ENCODE measurements at regions not wholly inside any gene's neighbourhood (a gene's known extent, or its start where the extent isn't known, plus 50 kb on each side); places are given as distances from the start of the nearest gene placed in this dataset.
"Not testable (repeated sequence)": the region's sequence is repeated elsewhere in the genome, so short reads cannot be mapped to it uniquely, and the experiment has no call there.

DNA sequence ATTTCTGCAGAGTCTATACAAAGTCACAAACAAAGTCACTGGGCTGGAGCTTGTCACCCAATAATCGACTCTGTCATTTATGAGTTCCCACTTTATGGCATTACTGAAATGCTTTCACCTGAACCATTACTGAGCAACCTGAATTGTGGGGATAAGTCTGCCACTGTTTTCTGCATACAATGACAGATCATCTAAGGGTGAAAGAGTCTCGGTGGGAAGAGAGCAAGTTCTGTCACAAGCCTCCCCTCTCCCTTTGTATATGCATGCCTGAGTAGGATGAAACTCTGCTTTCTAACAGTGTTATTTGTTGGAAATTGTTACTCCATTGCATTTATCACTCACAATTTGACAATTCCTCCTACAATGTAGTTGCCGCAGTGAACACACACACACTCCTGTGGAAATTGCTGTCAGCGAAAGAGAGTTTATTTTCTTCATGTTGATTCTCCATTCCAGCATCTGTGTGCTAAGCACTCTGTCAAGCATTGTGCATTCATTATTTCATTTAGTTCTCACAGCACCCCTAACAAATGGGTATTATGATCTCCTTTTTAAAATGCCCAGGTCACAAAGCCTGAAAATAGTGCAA, 1732.4 kb upstream of the CDH6 start:
- TF ChIP-seq, protein P1, sequence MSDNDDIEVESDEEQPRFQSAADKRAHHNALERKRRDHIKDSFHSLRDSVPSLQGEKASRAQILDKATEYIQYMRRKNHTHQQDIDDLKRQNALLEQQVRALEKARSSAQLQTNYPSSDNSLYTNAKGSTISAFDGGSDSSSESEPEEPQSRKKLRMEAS (IDR thresholded peaks at IDR 0.05; ENCODE audit: low read depth, low read length), result no peak
- TF ChIP-seq, protein P2, sequence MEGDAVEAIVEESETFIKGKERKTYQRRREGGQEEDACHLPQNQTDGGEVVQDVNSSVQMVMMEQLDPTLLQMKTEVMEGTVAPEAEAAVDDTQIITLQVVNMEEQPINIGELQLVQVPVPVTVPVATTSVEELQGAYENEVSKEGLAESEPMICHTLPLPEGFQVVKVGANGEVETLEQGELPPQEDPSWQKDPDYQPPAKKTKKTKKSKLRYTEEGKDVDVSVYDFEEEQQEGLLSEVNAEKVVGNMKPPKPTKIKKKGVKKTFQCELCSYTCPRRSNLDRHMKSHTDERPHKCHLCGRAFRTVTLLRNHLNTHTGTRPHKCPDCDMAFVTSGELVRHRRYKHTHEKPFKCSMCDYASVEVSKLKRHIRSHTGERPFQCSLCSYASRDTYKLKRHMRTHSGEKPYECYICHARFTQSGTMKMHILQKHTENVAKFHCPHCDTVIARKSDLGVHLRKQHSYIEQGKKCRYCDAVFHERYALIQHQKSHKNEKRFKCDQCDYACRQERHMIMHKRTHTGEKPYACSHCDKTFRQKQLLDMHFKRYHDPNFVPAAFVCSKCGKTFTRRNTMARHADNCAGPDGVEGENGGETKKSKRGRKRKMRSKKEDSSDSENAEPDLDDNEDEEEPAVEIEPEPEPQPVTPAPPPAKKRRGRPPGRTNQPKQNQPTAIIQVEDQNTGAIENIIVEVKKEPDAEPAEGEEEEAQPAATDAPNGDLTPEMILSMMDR (IDR thresholded peaks at IDR 0.05; ENCODE audit: low read depth, low read length), result no peak
- TF ChIP-seq MYC (IDR thresholded peaks at IDR 0.05; ENCODE audit: low read depth, low read length) (no peak), POLR2A (IDR thresholded peaks at IDR 0.05; ENCODE audit: extremely low read depth, insufficient read length) (no peak)
- DNase-seq (ENCODE audit: low read depth), result no peak
- no peak overlapping the region for H3K4me3 ChIP-seq (ENCODE audit: low read depth, low read length)

DNA sequence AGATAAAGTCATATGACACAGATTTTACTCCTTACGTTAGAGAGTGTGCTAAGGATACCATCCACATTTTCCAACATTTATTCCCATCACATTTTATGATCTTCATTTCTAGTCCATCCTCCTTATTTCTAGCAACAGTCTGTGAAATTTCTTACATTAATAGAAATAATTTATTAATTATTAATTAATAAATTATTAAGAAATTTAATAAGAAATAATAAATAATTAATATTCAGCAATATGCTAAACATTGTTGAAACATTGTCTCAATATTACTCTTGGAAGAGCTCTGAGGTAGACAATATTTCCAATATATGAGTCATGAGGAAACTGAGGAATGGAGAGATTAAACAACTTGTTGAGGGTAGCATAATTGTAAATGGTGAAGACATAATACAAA, 1742.5 kb upstream of the CDH6 start:
- not testable (repeated sequence) for DNase-seq (ENCODE audit: low read depth); H3K4me3 ChIP-seq (ENCODE audit: low read depth, low read length)

DNA sequence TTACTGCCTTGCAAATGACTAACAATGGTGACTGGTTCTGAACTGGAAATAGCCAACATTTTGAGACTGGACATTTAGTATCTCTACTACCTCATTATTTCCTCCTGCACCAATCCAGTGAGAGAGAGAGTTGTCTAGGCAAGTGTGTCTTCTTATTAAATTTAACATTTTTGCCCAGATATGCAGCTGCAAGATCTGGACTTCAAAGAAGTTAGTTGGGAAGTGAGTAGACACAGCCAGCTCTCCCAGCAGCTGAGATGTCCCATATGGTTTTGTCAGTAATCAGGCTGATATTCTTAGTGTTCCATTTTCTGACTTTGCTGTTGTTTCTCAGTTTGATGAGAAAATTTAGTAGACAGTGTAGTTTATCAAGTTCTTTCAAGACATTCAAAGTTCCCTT, 1778.8 kb upstream of the CDH6 start:
- no peak for DNase-seq (ENCODE audit: low read depth)
- TF ChIP-seq, protein P2 (IDR thresholded peaks at IDR 0.05; ENCODE audit: low read depth, low read length), result no peak
- TF ChIP-seq MYC (IDR thresholded peaks at IDR 0.05; ENCODE audit: low read depth, low read length), result no peak
- TF ChIP-seq, protein P1 (IDR thresholded peaks at IDR 0.05; ENCODE audit: low read depth, low read length), result no peak
- no peak for TF ChIP-seq POLR2A (IDR thresholded peaks at IDR 0.05; ENCODE audit: extremely low read depth, insufficient read length)
- H3K4me3 ChIP-seq (ENCODE audit: low read depth, low read length), result no peak overlapping the region

DNA sequence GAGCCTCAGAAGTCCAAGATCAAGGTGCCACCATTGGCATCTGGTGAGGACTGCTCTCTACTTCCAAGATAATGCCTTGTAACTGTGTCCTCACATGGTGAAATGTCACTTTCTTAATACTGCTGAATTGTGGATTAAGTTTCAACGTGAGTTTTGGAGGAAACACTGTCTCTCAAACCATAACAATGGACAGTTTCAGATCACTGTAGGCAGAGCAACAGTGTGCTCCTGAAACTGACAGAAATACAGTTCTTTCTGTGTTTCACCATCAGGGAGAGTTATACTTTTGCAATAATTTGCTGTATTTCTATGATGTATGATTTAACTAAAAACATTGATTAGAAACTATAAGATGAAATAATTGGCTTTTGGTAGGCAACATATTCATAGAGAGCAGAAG, 1780.5 kb upstream of the CDH6 start:
- H3K4me3 ChIP-seq (ENCODE audit: low read depth, low read length), result no peak overlapping the region
- TF ChIP-seq MYC (IDR thresholded peaks at IDR 0.05; ENCODE audit: low read depth, low read length), result no peak
- TF ChIP-seq, protein P2 (IDR thresholded peaks at IDR 0.05; ENCODE audit: low read depth, low read length), result no peak
- TF ChIP-seq, protein P1 (IDR thresholded peaks at IDR 0.05; ENCODE audit: low read depth, low read length), result no peak
- no peak for TF ChIP-seq POLR2A (IDR thresholded peaks at IDR 0.05; ENCODE audit: extremely low read depth, insufficient read length)
- no peak for DNase-seq (ENCODE audit: low read depth)

DNA sequence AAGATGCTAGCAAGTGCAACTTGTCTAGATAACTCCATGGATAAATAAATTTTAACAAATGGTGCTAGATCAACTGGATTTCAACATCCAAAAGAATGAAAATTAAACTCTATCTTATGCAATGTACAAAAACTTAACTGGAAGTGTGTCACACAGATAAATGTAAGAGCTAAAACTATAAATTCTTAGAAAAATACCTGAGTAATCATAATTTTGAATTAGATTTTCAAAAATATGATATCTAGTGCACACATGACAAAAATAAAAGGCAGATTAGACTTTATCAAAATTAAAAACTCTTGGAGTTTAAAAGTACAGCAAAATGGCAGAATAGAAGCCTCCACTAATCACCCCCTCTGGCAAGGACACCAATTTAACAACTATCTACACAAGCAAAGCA, 1791.2 kb upstream of the CDH6 start:
- TF ChIP-seq POLR2A (IDR thresholded peaks at IDR 0.05; ENCODE audit: extremely low read depth, insufficient read length), result no peak
- TF ChIP-seq, protein P1 (IDR thresholded peaks at IDR 0.05; ENCODE audit: low read depth, low read length), result no peak
- TF ChIP-seq MYC (IDR thresholded peaks at IDR 0.05; ENCODE audit: low read depth, low read length), result no peak
- TF ChIP-seq, protein P2 (IDR thresholded peaks at IDR 0.05; ENCODE audit: low read depth, low read length), result no peak
- no peak overlapping the region for H3K4me3 ChIP-seq (ENCODE audit: low read depth, low read length)
- DNase-seq (ENCODE audit: low read depth), result no peak

DNA sequence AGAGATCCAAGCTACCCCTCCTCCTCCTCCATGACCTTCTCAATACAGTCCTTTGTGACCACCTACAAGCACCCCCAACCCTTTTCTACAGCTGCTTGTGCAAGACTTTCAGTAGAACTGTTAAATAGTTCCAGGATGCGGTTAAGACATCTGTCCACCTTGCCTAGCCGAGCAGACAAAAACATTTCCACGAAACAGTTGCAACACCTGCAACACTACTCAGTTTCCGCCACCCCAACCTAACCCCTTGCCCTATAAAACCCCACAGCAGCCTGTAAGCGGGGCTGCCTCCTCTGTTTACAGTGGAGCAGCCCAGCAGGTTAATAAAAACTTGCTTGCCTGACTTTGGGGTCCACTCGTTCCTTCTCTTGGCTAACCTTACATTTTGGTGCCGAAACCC, 1803.5 kb upstream of the CDH6 start:
- no peak for DNase-seq (ENCODE audit: low read depth)
- no peak overlapping the region for H3K4me3 ChIP-seq (ENCODE audit: low read depth, low read length)
- TF ChIP-seq MYC (IDR thresholded peaks at IDR 0.05; ENCODE audit: low read depth, low read length) (no peak), POLR2A (IDR thresholded peaks at IDR 0.05; ENCODE audit: extremely low read depth, insufficient read length) (no peak)
- TF ChIP-seq, protein P2 (IDR thresholded peaks at IDR 0.05; ENCODE audit: low read depth, low read length), result no peak
- TF ChIP-seq, protein P1 (IDR thresholded peaks at IDR 0.05; ENCODE audit: low read depth, low read length), result no peak
